ENCODE measurements at regions not wholly inside any gene's neighbourhood (a gene's known extent, or its start where the extent isn't known, plus 50 kb on each side); places are given as distances from the start of the nearest gene placed in this dataset.
A peak's percentile ranks its signal among the peaks of the same experiment; 100 is the strongest.

DNA sequence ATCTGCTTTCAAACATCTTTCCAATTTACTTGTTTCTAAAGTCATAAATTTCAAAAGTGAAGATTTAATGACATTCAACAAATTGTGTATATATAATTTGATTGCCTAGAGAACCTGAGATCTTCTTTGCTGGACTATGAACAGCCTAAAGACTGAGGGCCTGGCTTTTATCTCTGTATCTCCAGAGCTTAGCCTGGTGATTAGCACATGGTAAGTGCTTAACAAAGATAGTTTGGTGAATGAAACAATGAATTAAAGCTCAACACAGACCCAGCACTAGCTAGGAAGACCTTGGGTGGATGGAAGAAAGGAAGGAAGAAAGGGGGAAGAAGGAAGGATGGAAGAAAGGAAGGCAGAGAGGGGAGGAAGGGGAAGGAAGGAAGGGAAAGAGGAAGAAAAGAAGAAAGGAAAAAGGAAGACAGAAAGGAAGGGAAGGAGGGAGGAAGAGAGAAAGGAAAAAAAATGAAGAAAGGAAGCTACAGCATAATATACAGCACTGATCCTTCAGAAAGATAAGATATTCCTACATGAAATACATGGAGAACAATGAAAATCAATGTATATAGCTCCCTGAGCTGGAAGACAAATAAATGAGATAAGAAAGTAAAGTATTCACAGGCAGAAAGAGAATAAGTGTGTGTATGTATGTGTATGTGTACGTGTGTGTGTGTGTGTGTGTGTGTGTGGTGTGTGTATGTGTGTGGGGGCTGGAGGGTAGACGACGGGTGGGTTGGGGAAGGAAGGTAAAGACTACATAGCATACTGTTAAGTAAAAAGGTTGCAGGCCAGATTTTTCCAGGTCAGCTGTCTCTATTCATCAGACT, 318.2 kb downstream of the TNS1 start:
- H3K9me3 ChIP-seq (ENCODE audit: insufficient read depth, low read depth, low read length) = no peaks in the 10 kb centered on the region
- DNase-seq (ENCODE audit: low read depth) (no peak), FAIRE-seq (no peak)
- peaks cover 11% of the 10 kb centered on the region for H3K4me1 Mint-ChIP-seq (ENCODE audit: low read depth, unreplicated experiment)
- no peak overlapping the region for H3K4me3 ChIP-seq (ENCODE audit: insufficient read depth, low read depth, low read length)
- H3K27ac ChIP-seq (ENCODE audit: low read depth, low read length) = no peak overlapping the region
- TF ChIP-seq, protein P1, sequence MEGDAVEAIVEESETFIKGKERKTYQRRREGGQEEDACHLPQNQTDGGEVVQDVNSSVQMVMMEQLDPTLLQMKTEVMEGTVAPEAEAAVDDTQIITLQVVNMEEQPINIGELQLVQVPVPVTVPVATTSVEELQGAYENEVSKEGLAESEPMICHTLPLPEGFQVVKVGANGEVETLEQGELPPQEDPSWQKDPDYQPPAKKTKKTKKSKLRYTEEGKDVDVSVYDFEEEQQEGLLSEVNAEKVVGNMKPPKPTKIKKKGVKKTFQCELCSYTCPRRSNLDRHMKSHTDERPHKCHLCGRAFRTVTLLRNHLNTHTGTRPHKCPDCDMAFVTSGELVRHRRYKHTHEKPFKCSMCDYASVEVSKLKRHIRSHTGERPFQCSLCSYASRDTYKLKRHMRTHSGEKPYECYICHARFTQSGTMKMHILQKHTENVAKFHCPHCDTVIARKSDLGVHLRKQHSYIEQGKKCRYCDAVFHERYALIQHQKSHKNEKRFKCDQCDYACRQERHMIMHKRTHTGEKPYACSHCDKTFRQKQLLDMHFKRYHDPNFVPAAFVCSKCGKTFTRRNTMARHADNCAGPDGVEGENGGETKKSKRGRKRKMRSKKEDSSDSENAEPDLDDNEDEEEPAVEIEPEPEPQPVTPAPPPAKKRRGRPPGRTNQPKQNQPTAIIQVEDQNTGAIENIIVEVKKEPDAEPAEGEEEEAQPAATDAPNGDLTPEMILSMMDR (IDR thresholded peaks at IDR 0.05; ENCODE audit: insufficient read depth, low read depth, low read length) = no peak
- TF ChIP-seq EZH2 (IDR thresholded peaks at IDR 0.05; ENCODE audit: insufficient read depth, low read length) = no peak
- peak overlapping the region; percentile 10 for H3K4me2 ChIP-seq (ENCODE audit: low read length)
- H3K27me3 ChIP-seq (ENCODE audit: insufficient read depth, low read length) = peaks cover 4% of the 10 kb centered on the region
- no peak overlapping the region for H3K4me3 Mint-ChIP-seq (ENCODE audit: unreplicated experiment)
- H3K9ac ChIP-seq (ENCODE audit: low read length) = no peak overlapping the region
- peaks cover 12% of the 10 kb centered on the region for H3K36me3 Mint-ChIP-seq (ENCODE audit: low read depth, unreplicated experiment)
- H3K27ac Mint-ChIP-seq (ENCODE audit: unreplicated experiment) = no peak overlapping the region
- H4K20me1 ChIP-seq (ENCODE audit: insufficient read depth, low read length) = no peaks in the 10 kb centered on the region
- peaks cover 3% of the 10 kb centered on the region for H3K9me3 Mint-ChIP-seq (ENCODE audit: unreplicated experiment)
- H3K36me3 ChIP-seq (ENCODE audit: insufficient read depth, low read length) = no peaks in the 10 kb centered on the region
- H2AFZ ChIP-seq (ENCODE audit: low read depth, low read length) = no peak overlapping the region
- H3K27me3 Mint-ChIP-seq (ENCODE audit: low read depth, unreplicated experiment) = peaks cover 21% of the 10 kb centered on the region
- no peaks in the 10 kb centered on the region for H3K4me1 ChIP-seq (ENCODE audit: insufficient read depth, low read length)
- H3K79me2 ChIP-seq (ENCODE audit: insufficient read depth, low read length) = no peaks in the 10 kb centered on the region

GRCh38 chr2:217683106-217683870, 319.5 kb downstream of the TNS1 start:
- DNase-seq (ENCODE audit: low read depth) = no peak
- no peak for TF ChIP-seq EZH2 (IDR thresholded peaks at IDR 0.05; ENCODE audit: insufficient read depth, low read length)
- TF ChIP-seq, protein P1 (IDR thresholded peaks at IDR 0.05; ENCODE audit: insufficient read depth, low read depth, low read length) = no peak
- Mint-ChIP-seq H3K4me3 (ENCODE audit: unreplicated experiment) (no peak overlapping the region), H3K27me3 (ENCODE audit: low read depth, unreplicated experiment) (peaks cover 21% of the 10 kb centered on the region), H3K27ac (ENCODE audit: unreplicated experiment) (no peak overlapping the region), H3K36me3 (ENCODE audit: low read depth, unreplicated experiment) (peaks cover 8% of the 10 kb centered on the region), H3K4me1 (ENCODE audit: low read depth, unreplicated experiment) (peaks cover 11% of the 10 kb centered on the region), H3K9me3 (ENCODE audit: unreplicated experiment) (peaks cover 3% of the 10 kb centered on the region)
- no peaks in the 10 kb centered on the region for H3K9me3 ChIP-seq (ENCODE audit: insufficient read depth, low read depth, low read length)
- H3K27ac ChIP-seq (ENCODE audit: low read depth, low read length) = no peak overlapping the region
- H3K27me3 ChIP-seq (ENCODE audit: insufficient read depth, low read length) = peaks cover 4% of the 10 kb centered on the region
- no peak for FAIRE-seq
- no peaks in the 10 kb centered on the region for H3K36me3 ChIP-seq (ENCODE audit: insufficient read depth, low read length)
- H3K79me2 ChIP-seq (ENCODE audit: insufficient read depth, low read length) = no peaks in the 10 kb centered on the region
- H3K4me3 ChIP-seq (ENCODE audit: insufficient read depth, low read depth, low read length) = no peak overlapping the region
- H2AFZ ChIP-seq (ENCODE audit: low read depth, low read length) = no peak overlapping the region
- H4K20me1 ChIP-seq (ENCODE audit: insufficient read depth, low read length) = no peaks in the 10 kb centered on the region
- H3K4me2 ChIP-seq (ENCODE audit: low read length) = no peak overlapping the region
- H3K4me1 ChIP-seq (ENCODE audit: insufficient read depth, low read length) = no peaks in the 10 kb centered on the region
- H3K9ac ChIP-seq (ENCODE audit: low read length) = no peak overlapping the region
